SK-N-SH treated with all-trans-retinoic acid at 6 μM for 48 hours (cell line): ENCODE measurements at regions not wholly inside any gene's neighbourhood (a gene's known extent, or its start where the extent isn't known, plus 50 kb on each side); places are given as distances from the start of the nearest gene placed in this dataset.

Experiments used
- ATAC-seq: fragments of 200-7000 bp; cut with Tn5 transposase; 3 replicates; pipeline ENCODE4 v1.9.1; 2020; ENCODE audit warnings: mild to moderate bottlenecking, moderate library complexity
- ARNTL ChIP-seq: fragments of 450-650 bp; formaldehyde crosslinking; IDR thresholded peaks from 2 replicates; pipeline ENCODE4 v1.5.0; 2020; ENCODE audit warnings: low read depth, mild to moderate bottlenecking, moderate library complexity, borderline replicate concordance
- BACH2 ChIP-seq: fragments of 250-450 bp; sonication (Bioruptor Pico); IDR thresholded peaks from 2 replicates; pipeline ENCODE4 v1.9.0; 2021; ENCODE audit warnings: mild to moderate bottlenecking, borderline replicate concordance
- CSDC2 ChIP-seq: fragments of 250-450 bp; sonication (Bioruptor Pico); IDR thresholded peaks from 2 replicates; pipeline ENCODE4 v1.5.0; 2020; ENCODE audit warnings: mild to moderate bottlenecking, moderate library complexity
- ESRRG ChIP-seq: fragments of 250-450 bp; sonication (Bioruptor Pico); IDR thresholded peaks from 2 replicates; pipeline ENCODE4 v1.6.1; 2021; ENCODE audit warnings: mild to moderate bottlenecking
- GLIS3 ChIP-seq: fragments of 250-450 bp; sonication (Bioruptor Pico); IDR thresholded peaks from 2 replicates; pipeline ENCODE4 v1.5.0; 2020; ENCODE audit warnings: mild to moderate bottlenecking, moderate library complexity
- ISL1 ChIP-seq: fragments of 250-450 bp; sonication (Bioruptor Pico); IDR thresholded peaks from 2 replicates; pipeline ENCODE4 v2.1.2; 2022; ENCODE audit warnings: mild to moderate bottlenecking, moderate library complexity
- OSR1 ChIP-seq: fragments of 250-450 bp; sonication (Bioruptor Pico); IDR thresholded peaks from 2 replicates; pipeline ENCODE4 v1.8.0; 2022; ENCODE audit warnings: moderate library complexity, mild to moderate bottlenecking, inconsistent platforms
- PPARA ChIP-seq: fragments of 250-450 bp; sonication (Bioruptor Pico); IDR thresholded peaks from 2 replicates; pipeline ENCODE4 v1.5.0; 2020; ENCODE audit warnings: mild to moderate bottlenecking, borderline replicate concordance
- RARB ChIP-seq: fragments of 250-450 bp; sonication (Bioruptor Pico); IDR thresholded peaks from 2 replicates; pipeline ENCODE4 v1.8.0; 2021; ENCODE audit warnings: mild to moderate bottlenecking, moderate library complexity
- SNAI2 ChIP-seq: fragments of 250-450 bp; sonication (Bioruptor Pico); IDR thresholded peaks from 2 replicates; pipeline ENCODE4 v1.5.0; 2020; ENCODE audit warnings: mild to moderate bottlenecking, moderate library complexity
- TCF4 ChIP-seq: fragments of 250-450 bp; sonication (Bioruptor Pico); IDR thresholded peaks from 2 replicates; pipeline ENCODE4 v1.8.0; 2021; ENCODE audit warnings: mild to moderate bottlenecking, moderate library complexity, borderline replicate concordance
- ZC3H10 ChIP-seq: fragments of 250-450 bp; sonication (Bioruptor Pico); IDR thresholded peaks from 2 replicates; pipeline ENCODE4 v1.5.1; 2021; ENCODE audit warnings: mild to moderate bottlenecking, moderate library complexity
- ZFP30 ChIP-seq: fragments of 450-650 bp; formaldehyde crosslinking; IDR thresholded peaks from 2 replicates; pipeline ENCODE4 v1.5.0; 2022; ENCODE audit warnings: mild to moderate bottlenecking, moderate library complexity
- ZNF565 ChIP-seq: fragments of 450-650 bp; formaldehyde crosslinking; conservative IDR thresholded peaks from 2 replicates; pipeline ENCODE4 v1.5.0; 2020; ENCODE audit warnings: low read depth, mild to moderate bottlenecking, moderate library complexity
- ZNF70 ChIP-seq: fragments of 450-650 bp; formaldehyde crosslinking; IDR thresholded peaks from 2 replicates; pipeline ENCODE4 v1.5.0; 2020; ENCODE audit warnings: mild to moderate bottlenecking, moderate library complexity
- ZNF8 ChIP-seq: fragments of 450-650 bp; formaldehyde crosslinking; IDR thresholded peaks from 2 replicates; pipeline ENCODE4 v1.5.0; 2020; ENCODE audit warnings: mild to moderate bottlenecking, moderate library complexity
- TF ChIP-seq, protein P1 (sequence below): fragments of 250-450 bp; sonication (Bioruptor Pico); IDR thresholded peaks from 2 replicates; pipeline ENCODE4 v1.5.0; 2020; ENCODE audit warnings: mild to moderate bottlenecking, moderate library complexity
- TF ChIP-seq, protein P2 (sequence below): fragments of 250-450 bp; sonication (Bioruptor Pico); IDR thresholded peaks from 2 replicates; pipeline ENCODE4 v1.8.0; 2020; ENCODE audit warnings: mild to moderate bottlenecking, moderate library complexity, borderline replicate concordance
- TF ChIP-seq, protein P3 (sequence below): fragments of 250-450 bp; sonication (Bioruptor Pico); IDR thresholded peaks from 2 replicates; pipeline ENCODE4 v1.5.1; 2021; ENCODE audit warnings: mild to moderate bottlenecking, moderate library complexity
- TF ChIP-seq, protein P4 (sequence below): fragments of 250-450 bp; sonication (Bioruptor Pico); IDR thresholded peaks from 2 replicates; pipeline ENCODE4 v1.5.1; 2020; ENCODE audit warnings: low read depth, mild to moderate bottlenecking, moderate library complexity
- TF ChIP-seq, protein P5 (sequence below): fragments of 250-450 bp; sonication (Bioruptor Pico); IDR thresholded peaks from 2 replicates; pipeline ENCODE4 v1.8.0; 2021; ENCODE audit warnings: low read depth, mild to moderate bottlenecking, moderate library complexity, borderline replicate concordance

DNA sequence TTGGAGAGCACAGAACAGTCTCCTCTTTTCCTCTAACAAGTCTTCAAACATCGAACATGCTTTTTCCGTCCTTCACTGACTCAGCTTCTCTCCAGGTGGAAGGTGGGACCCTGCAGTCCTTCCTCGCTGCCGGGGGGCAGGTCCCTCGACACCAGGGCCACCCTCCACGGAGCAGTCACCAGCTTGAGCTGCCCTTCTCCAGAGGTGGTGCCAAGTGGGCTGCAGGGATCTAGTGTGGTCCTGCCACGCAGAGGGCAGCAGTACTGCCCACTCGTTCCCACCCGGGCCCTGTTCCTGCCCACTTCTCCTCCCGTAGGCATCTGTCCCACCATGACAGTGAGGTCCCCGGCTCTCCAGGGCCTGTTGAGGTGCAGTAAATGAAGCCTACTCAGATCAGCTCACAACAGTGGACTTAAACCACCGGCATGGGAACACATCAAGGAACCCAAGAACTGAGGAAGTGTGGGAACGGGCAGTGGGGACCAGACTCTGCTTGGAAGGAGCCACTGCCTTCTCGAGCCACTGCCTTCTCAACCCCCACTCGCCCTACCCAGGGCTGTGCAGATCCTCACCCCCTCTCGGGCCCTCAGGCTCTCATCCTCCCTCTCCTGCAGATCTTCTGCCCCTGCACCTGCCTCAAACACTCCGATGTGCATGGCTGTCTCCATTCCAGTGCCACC lies 153.9 kb downstream of the OAT start:
- TF ChIP-seq ZNF70, result no peak
- no peak for TF ChIP-seq OSR1 (CRISPR knock-in tag)
- TF ChIP-seq TCF4, result no peak
- TF ChIP-seq, protein P1, sequence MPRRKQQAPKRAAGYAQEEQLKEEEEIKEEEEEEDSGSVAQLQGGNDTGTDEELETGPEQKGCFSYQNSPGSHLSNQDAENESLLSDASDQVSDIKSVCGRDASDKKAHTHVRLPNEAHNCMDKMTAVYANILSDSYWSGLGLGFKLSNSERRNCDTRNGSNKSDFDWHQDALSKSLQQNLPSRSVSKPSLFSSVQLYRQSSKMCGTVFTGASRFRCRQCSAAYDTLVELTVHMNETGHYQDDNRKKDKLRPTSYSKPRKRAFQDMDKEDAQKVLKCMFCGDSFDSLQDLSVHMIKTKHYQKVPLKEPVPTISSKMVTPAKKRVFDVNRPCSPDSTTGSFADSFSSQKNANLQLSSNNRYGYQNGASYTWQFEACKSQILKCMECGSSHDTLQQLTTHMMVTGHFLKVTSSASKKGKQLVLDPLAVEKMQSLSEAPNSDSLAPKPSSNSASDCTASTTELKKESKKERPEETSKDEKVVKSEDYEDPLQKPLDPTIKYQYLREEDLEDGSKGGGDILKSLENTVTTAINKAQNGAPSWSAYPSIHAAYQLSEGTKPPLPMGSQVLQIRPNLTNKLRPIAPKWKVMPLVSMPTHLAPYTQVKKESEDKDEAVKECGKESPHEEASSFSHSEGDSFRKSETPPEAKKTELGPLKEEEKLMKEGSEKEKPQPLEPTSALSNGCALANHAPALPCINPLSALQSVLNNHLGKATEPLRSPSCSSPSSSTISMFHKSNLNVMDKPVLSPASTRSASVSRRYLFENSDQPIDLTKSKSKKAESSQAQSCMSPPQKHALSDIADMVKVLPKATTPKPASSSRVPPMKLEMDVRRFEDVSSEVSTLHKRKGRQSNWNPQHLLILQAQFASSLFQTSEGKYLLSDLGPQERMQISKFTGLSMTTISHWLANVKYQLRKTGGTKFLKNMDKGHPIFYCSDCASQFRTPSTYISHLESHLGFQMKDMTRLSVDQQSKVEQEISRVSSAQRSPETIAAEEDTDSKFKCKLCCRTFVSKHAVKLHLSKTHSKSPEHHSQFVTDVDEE (CRISPR knock-in tag), result no peak
- TF ChIP-seq ZNF565 (CRISPR knock-in tag), result no peak
- TF ChIP-seq, protein P2, sequence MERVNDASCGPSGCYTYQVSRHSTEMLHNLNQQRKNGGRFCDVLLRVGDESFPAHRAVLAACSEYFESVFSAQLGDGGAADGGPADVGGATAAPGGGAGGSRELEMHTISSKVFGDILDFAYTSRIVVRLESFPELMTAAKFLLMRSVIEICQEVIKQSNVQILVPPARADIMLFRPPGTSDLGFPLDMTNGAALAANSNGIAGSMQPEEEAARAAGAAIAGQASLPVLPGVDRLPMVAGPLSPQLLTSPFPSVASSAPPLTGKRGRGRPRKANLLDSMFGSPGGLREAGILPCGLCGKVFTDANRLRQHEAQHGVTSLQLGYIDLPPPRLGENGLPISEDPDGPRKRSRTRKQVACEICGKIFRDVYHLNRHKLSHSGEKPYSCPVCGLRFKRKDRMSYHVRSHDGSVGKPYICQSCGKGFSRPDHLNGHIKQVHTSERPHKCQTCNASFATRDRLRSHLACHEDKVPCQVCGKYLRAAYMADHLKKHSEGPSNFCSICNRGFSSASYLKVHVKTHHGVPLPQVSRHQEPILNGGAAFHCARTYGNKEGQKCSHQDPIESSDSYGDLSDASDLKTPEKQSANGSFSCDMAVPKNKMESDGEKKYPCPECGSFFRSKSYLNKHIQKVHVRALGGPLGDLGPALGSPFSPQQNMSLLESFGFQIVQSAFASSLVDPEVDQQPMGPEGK (CRISPR knock-in tag), result no peak
- ATAC-seq, result no peak

DNA sequence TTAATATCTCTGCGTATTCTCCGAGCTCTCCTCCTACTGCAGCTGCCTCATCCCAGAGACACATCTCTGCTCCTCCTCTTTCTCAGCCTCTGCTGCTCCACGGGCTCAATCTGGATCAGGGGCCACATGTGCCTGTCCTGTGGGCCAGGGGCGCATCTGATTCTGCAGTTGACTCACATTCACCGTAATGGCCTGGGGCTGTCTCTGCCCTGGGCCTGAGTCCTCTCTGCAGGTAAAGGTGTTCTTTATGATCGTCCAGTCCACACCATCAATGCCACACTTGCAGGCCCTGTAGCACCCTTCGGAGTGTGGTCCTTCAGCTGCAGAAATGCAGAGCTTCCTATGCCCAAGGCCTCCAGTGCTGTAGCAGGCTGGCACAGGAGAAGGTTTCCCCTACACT lies 154.5 kb downstream of the OAT start:
- ATAC-seq, result no peak
- TF ChIP-seq, protein P3, sequence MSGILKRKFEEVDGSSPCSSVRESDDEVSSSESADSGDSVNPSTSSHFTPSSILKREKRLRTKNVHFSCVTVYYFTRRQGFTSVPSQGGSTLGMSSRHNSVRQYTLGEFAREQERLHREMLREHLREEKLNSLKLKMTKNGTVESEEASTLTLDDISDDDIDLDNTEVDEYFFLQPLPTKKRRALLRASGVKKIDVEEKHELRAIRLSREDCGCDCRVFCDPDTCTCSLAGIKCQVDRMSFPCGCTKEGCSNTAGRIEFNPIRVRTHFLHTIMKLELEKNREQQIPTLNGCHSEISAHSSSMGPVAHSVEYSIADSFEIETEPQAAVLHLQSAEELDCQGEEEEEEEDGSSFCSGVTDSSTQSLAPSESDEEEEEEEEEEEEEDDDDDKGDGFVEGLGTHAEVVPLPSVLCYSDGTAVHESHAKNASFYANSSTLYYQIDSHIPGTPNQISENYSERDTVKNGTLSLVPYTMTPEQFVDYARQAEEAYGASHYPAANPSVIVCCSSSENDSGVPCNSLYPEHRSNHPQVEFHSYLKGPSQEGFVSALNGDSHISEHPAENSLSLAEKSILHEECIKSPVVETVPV (CRISPR knock-in tag), result no peak
- TF ChIP-seq, protein P4, sequence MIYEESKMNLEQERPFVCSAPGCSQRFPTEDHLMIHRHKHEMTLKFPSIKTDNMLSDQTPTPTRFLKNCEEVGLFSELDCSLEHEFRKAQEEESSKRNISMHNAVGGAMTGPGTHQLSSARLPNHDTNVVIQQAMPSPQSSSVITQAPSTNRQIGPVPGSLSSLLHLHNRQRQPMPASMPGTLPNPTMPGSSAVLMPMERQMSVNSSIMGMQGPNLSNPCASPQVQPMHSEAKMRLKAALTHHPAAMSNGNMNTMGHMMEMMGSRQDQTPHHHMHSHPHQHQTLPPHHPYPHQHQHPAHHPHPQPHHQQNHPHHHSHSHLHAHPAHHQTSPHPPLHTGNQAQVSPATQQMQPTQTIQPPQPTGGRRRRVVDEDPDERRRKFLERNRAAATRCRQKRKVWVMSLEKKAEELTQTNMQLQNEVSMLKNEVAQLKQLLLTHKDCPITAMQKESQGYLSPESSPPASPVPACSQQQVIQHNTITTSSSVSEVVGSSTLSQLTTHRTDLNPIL (CRISPR knock-in tag), result no peak
- TF ChIP-seq SNAI2 (CRISPR knock-in tag) (no peak), ZNF8 (no peak), ISL1 (CRISPR knock-in tag) (no peak), ZNF70 (no peak), RARB (CRISPR knock-in tag) (no peak), CSDC2 (CRISPR knock-in tag) (no peak), GLIS3 (CRISPR knock-in tag) (no peak), BACH2 (CRISPR knock-in tag) (no peak), ZFP30 (CRISPR knock-in tag) (no peak), PPARA (CRISPR knock-in tag) (no peak), ZC3H10 (no peak), ARNTL (no peak), ZNF565 (CRISPR knock-in tag) (no peak), ESRRG (CRISPR knock-in tag) (no peak)
- TF ChIP-seq, protein P2 (CRISPR knock-in tag), result no peak
- TF ChIP-seq, protein P5, sequence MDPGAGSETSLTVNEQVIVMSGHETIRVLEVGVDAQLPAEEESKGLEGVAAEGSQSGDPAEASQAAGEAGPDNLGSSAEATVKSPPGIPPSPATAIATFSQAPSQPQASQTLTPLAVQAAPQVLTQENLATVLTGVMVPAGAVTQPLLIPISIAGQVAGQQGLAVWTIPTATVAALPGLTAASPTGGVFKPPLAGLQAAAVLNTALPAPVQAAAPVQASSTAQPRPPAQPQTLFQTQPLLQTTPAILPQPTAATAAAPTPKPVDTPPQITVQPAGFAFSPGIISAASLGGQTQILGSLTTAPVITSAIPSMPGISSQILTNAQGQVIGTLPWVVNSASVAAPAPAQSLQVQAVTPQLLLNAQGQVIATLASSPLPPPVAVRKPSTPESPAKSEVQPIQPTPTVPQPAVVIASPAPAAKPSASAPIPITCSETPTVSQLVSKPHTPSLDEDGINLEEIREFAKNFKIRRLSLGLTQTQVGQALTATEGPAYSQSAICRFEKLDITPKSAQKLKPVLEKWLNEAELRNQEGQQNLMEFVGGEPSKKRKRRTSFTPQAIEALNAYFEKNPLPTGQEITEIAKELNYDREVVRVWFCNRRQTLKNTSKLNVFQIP (CRISPR knock-in tag), result no peak
- TF ChIP-seq, protein P1 (CRISPR knock-in tag), result no peak
